ENCODE measurements at regions not wholly inside any gene's neighbourhood (a gene's known extent, or its start where the extent isn't known, plus 50 kb on each side); places are given as distances from the start of the nearest gene placed in this dataset.

DNA sequence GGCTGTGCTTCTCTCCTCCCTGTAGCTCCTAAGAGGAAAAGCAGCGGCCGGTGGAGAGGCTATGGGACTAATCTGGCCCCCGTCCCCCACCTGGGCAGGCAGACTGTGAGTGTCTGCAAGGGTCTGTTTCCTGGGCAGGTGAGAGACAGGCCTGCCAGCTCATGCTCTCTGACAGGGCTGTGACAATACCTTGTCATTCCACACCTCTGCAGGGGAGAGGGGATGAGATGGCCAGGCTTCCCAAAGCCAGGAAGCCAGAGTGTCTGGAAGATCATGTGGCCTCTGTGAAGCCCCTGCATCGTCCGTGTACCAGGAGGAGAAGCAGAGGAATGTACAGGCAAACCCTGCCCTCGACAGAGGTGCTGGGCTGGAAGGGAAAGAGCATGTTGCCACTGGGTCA, 142.5 kb upstream of the GATA6 start:
- TF ChIP-seq, protein P1, sequence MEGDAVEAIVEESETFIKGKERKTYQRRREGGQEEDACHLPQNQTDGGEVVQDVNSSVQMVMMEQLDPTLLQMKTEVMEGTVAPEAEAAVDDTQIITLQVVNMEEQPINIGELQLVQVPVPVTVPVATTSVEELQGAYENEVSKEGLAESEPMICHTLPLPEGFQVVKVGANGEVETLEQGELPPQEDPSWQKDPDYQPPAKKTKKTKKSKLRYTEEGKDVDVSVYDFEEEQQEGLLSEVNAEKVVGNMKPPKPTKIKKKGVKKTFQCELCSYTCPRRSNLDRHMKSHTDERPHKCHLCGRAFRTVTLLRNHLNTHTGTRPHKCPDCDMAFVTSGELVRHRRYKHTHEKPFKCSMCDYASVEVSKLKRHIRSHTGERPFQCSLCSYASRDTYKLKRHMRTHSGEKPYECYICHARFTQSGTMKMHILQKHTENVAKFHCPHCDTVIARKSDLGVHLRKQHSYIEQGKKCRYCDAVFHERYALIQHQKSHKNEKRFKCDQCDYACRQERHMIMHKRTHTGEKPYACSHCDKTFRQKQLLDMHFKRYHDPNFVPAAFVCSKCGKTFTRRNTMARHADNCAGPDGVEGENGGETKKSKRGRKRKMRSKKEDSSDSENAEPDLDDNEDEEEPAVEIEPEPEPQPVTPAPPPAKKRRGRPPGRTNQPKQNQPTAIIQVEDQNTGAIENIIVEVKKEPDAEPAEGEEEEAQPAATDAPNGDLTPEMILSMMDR (IDR thresholded peaks at IDR 0.05) = no peak
- no peak for TF ChIP-seq POLR2A (IDR thresholded peaks at IDR 0.05)
